HEK293 (cell line): ENCODE measurements at regions not wholly inside any gene's neighbourhood (a gene's known extent, or its start where the extent isn't known, plus 50 kb on each side); places are given as distances from the start of the nearest gene placed in this dataset.

Source experiments
- CTCF ChIA-PET: fragments of 350-600 bp; formaldehyde crosslinking; extraction: SDS; loops from one replicate; lab custom pipeline; 2021; ENCODE audit warnings: antibody characterized with exemption; lab: Yijun Ruan, JAX
- POLR2A ChIA-PET: fragments of 300-600 bp; formaldehyde crosslinking; extraction: SDS; loops from one replicate; lab custom pipeline; 2020; ENCODE audit warnings: antibody characterized with exemption, inconsistent platforms; lab: Yijun Ruan, JAX
- H3K27ac ChIP-seq: fragments of 200-500 bp; sonication (Bioruptor generic); 2 replicates; pipeline ENCODE4 v1.5.1; 2014; ENCODE audit warnings: low read depth, low read length, control low read depth, inconsistent platforms; ENCODE audit errors: extremely low read depth
- H3K36me3 ChIP-seq, 2 experiments: fragments of 200-500 bp in 1 of 2; sonication (Bioruptor generic) in 1 of 2; 1 replicate in 1 of 2; 2 replicates in 1 of 2; pipeline ENCODE4 v1.5.1; 2014 to 2017; ENCODE audit warnings: inconsistent platforms in 2 of 2, low read length in 2 of 2; ENCODE audit not compliant: control insufficient read depth in 2 of 2, insufficient read depth in 1 of 2
- H3K4me1 ChIP-seq: fragments of 200-500 bp; sonication (Bioruptor generic); 2 replicates; pipeline ENCODE4 v1.5.1; 2014; ENCODE audit warnings: mild to moderate bottlenecking, low read length, inconsistent platforms; ENCODE audit not compliant: control insufficient read depth, insufficient read depth
- H3K4me3 ChIP-seq: 2 replicates; pipeline ENCODE4 v1.5.1; 2011; ENCODE audit warnings: low read depth, mild to moderate bottlenecking, control low read depth, low read length, moderate library complexity
- H3K9me3 ChIP-seq: fragments of 200-500 bp; sonication (Bioruptor generic); 2 replicates; pipeline ENCODE4 v1.5.1; 2014; ENCODE audit warnings: low read depth, low read length, inconsistent platforms; ENCODE audit not compliant: control insufficient read depth, insufficient read depth
- HOXD13 ChIP-seq: sonication (generic); formaldehyde crosslinking; IDR thresholded peaks from 2 replicates; pipeline ENCODE4 v1.8.0; 2022; ENCODE audit warnings: missing genetic modification reagents, borderline replicate concordance
- KLF1 ChIP-seq: fragments of 450-650 bp; formaldehyde crosslinking; IDR thresholded peaks from 2 replicates; pipeline ENCODE4 v1.5.1; 2016; ENCODE audit warnings: missing biosample characterization, missing genetic modification characterization
- KLF16 ChIP-seq: fragments of 450-650 bp; formaldehyde crosslinking; IDR thresholded peaks from 2 replicates; pipeline ENCODE4 v1.5.1; 2017; ENCODE audit warnings: missing biosample characterization, missing genetic modification characterization
- KLF17 ChIP-seq: fragments of 450-650 bp; formaldehyde crosslinking; IDR thresholded peaks from 2 replicates; pipeline ENCODE4 v1.5.1; 2016; ENCODE audit warnings: missing biosample characterization, missing genetic modification characterization
- PRDM1 ChIP-seq: fragments of 450-650 bp; formaldehyde crosslinking; IDR thresholded peaks from 2 replicates; pipeline ENCODE4; 2016; ENCODE audit warnings: missing biosample characterization, missing genetic modification characterization
- SCRT2 ChIP-seq: fragments of 450-650 bp; formaldehyde crosslinking; IDR thresholded peaks from 2 replicates; pipeline ENCODE4 v1.5.1; 2016; ENCODE audit warnings: missing biosample characterization, missing genetic modification characterization
- ZBTB49 ChIP-seq: fragments of 450-650 bp; formaldehyde crosslinking; IDR thresholded peaks from 2 replicates; pipeline ENCODE4 v1.5.1; 2016; ENCODE audit warnings: missing biosample characterization, missing genetic modification characterization, low read depth
- ZNF10 ChIP-seq: fragments of 450-650 bp; formaldehyde crosslinking; IDR thresholded peaks from 2 replicates; pipeline ENCODE4 v1.5.1; 2017; ENCODE audit warnings: missing biosample characterization, missing genetic modification characterization
- ZNF140 ChIP-seq: fragments of 450-650 bp; formaldehyde crosslinking; IDR thresholded peaks from 2 replicates; pipeline ENCODE4 v1.5.1; 2016; ENCODE audit warnings: missing biosample characterization, missing genetic modification characterization
- ZNF155 ChIP-seq: fragments of 450-650 bp; formaldehyde crosslinking; IDR thresholded peaks from 2 replicates; pipeline ENCODE4 v1.5.1; 2016; ENCODE audit warnings: missing biosample characterization, missing genetic modification characterization
- ZNF202 ChIP-seq: fragments of 450-650 bp; formaldehyde crosslinking; IDR thresholded peaks from 2 replicates; pipeline ENCODE4 v1.5.1; 2016; ENCODE audit warnings: missing biosample characterization, missing genetic modification characterization, borderline replicate concordance
- ZNF223 ChIP-seq: fragments of 450-650 bp; formaldehyde crosslinking; IDR thresholded peaks from 2 replicates; pipeline ENCODE4 v1.5.1; 2016; ENCODE audit warnings: missing biosample characterization, missing genetic modification characterization
- ZNF23 ChIP-seq: fragments of 450-650 bp; formaldehyde crosslinking; IDR thresholded peaks from 2 replicates; pipeline ENCODE4 v1.5.1; 2016; ENCODE audit warnings: missing biosample characterization, missing genetic modification characterization, borderline replicate concordance
- ZNF239 ChIP-seq: fragments of 450-650 bp; formaldehyde crosslinking; IDR thresholded peaks from 2 replicates; pipeline ENCODE4 v1.5.1; 2016; ENCODE audit warnings: missing biosample characterization, missing genetic modification characterization
- ZNF324 ChIP-seq: fragments of 450-650 bp; formaldehyde crosslinking; IDR thresholded peaks from 2 replicates; pipeline ENCODE4 v1.5.1; 2016; ENCODE audit warnings: missing biosample characterization, missing genetic modification characterization
- ZNF350 ChIP-seq: fragments of 450-650 bp; formaldehyde crosslinking; IDR thresholded peaks from 2 replicates; pipeline ENCODE4 v1.5.0; 2017; ENCODE audit warnings: missing biosample characterization, mild to moderate bottlenecking, missing genetic modification characterization
- ZNF514 ChIP-seq: fragments of 450-650 bp; formaldehyde crosslinking; IDR thresholded peaks from 2 replicates; pipeline ENCODE4 v1.5.1; 2016; ENCODE audit warnings: missing biosample characterization, missing genetic modification characterization
- ZNF529 ChIP-seq: fragments of 450-650 bp; formaldehyde crosslinking; IDR thresholded peaks from 2 replicates; pipeline ENCODE4 v1.5.1; 2017; ENCODE audit warnings: missing genetic modification characterization, missing biosample characterization; ENCODE audit not compliant: insufficient replicate concordance
- ZNF555 ChIP-seq: fragments of 450-650 bp; formaldehyde crosslinking; conservative IDR thresholded peaks from 2 replicates; pipeline ENCODE4 v1.5.1; 2017; ENCODE audit warnings: missing biosample characterization, mild to moderate bottlenecking, missing genetic modification characterization, inconsistent platforms
- ZNF621 ChIP-seq: fragments of 450-650 bp; formaldehyde crosslinking; IDR thresholded peaks from 2 replicates; pipeline ENCODE4 v1.5.1; 2017; ENCODE audit warnings: missing biosample characterization, missing genetic modification characterization
- ZNF660 ChIP-seq: fragments of 450-650 bp; IDR thresholded peaks from 2 replicates; pipeline ENCODE4 v1.5.1; 2018; ENCODE audit warnings: missing biosample characterization, mild to moderate bottlenecking, missing genetic modification characterization
- ZNF664 ChIP-seq: fragments of 450-650 bp; formaldehyde crosslinking; IDR thresholded peaks from 2 replicates; pipeline ENCODE4 v1.5.1; 2016; ENCODE audit warnings: missing biosample characterization, missing genetic modification characterization
- ZNF677 ChIP-seq: fragments of 450-650 bp; IDR thresholded peaks from 2 replicates; pipeline ENCODE4 v1.5.0; 2018; ENCODE audit warnings: missing biosample characterization, mild to moderate bottlenecking, missing genetic modification characterization, moderate library complexity
- ZNF792 ChIP-seq: fragments of 450-650 bp; formaldehyde crosslinking; IDR thresholded peaks from 2 replicates; pipeline ENCODE4 v1.5.1; 2016; ENCODE audit warnings: missing biosample characterization, missing genetic modification characterization

GRCh38 chr3:43210049-43211027 is 76.0 kb upstream of the SNRK start:
- no peak overlapping the region for H3K4me3 ChIP-seq
- ChIA-PET CTCF (no interaction called here), POLR2A (no interaction called here)
- TF ChIP-seq SCRT2 (no peak), ZNF23 (tag by site-specific recombination) (no peak), ZNF10 (tag by site-specific recombination) (no peak), ZNF324 (no peak), ZNF555 (tag by site-specific recombination) (no peak), KLF16 (tag by site-specific recombination) (no peak), ZNF529 (tag by site-specific recombination) (no peak), ZNF792 (tag by site-specific recombination) (no peak), ZNF677 (tag by site-specific recombination) (no peak), ZNF202 (no peak), ZNF239 (tag by site-specific recombination) (no peak), ZNF350 (tag by site-specific recombination) (no peak), ZNF664 (tag by site-specific recombination) (no peak), HOXD13 (CRISPR knock-in tag) (no peak), ZNF155 (tag by site-specific recombination) (no peak), ZNF223 (tag by site-specific recombination) (no peak), ZNF621 (tag by site-specific recombination) (no peak), ZBTB49 (tag by site-specific recombination) (no peak), ZNF514 (tag by site-specific recombination) (no peak)
- H3K36me3 ChIP-seq, result no peaks in the 10 kb centered on the region
- no peak overlapping the region for H3K27ac ChIP-seq
- no peaks in the 10 kb centered on the region for H3K4me1 ChIP-seq
- no peaks in the 10 kb centered on the region for H3K9me3 ChIP-seq

GRCh38 chr3:43207628-43208085 is 78.7 kb upstream of the SNRK start:
- Histone ChIP-seq H3K4me3 (no peak overlapping the region), H3K36me3 (no peaks in the 10 kb centered on the region), H3K27ac (no peak overlapping the region)
- POLR2A ChIA-PET, result no interaction called here
- TF ChIP-seq ZNF660 (tag by site-specific recombination) (no peak), KLF17 (tag by site-specific recombination) (no peak), PRDM1 (tag by site-specific recombination) (no peak), KLF1 (tag by site-specific recombination) (no peak), ZNF324 (no peak), ZNF140 (tag by site-specific recombination) (no peak)
- TF ChIP-seq, all 188 proteins: peak for 0
- CTCF ChIA-PET, result no interaction called here
- no peaks in the 10 kb centered on the region for H3K4me1 ChIP-seq
- no peaks in the 10 kb centered on the region for H3K9me3 ChIP-seq
